GM23338 (cell line): ENCODE measurements at regions not wholly inside any gene's neighbourhood (a gene's known extent, or its start where the extent isn't known, plus 50 kb on each side); places are given as distances from the start of the nearest gene placed in this dataset.

Experiments
- ATAC-seq: fragments of 200-7000 bp; cut with Tn5 transposase; 3 replicates; pipeline ENCODE4 v1.9.1; 2020
- DNase-seq: peaks from one replicate; pipeline ENCODE4 v3.0.0-alpha.2; 2015; ENCODE audit warnings: low spot score
- H2AFZ ChIP-seq: fragments of 200-600 bp; sonication (generic); 2 replicates; pipeline ENCODE4 v1.8.0; 2016; ENCODE audit warnings: antibody characterized with exemption, mild to moderate bottlenecking, moderate library complexity
- H3F3A ChIP-seq: fragments of 200-600 bp; sonication (generic); replicated peaks from 2 replicates; pipeline ENCODE4 v1.8.0; 2017; ENCODE audit warnings: antibody characterized with exemption, mixed run types, low read depth
- H3K27ac ChIP-seq: fragments of 200-600 bp; sonication (generic); 2 replicates; pipeline ENCODE4 v1.6.1; 2016; ENCODE audit warnings: low read depth
- H3K27me3 ChIP-seq: fragments of 200-600 bp; sonication (generic); 2 replicates; pipeline ENCODE4 v1.8.0; 2016; ENCODE audit warnings: mild to moderate bottlenecking, mixed run types, moderate library complexity; ENCODE audit not compliant: insufficient read depth
- H3K36me3 ChIP-seq: fragments of 200-600 bp; sonication (generic); 2 replicates; pipeline ENCODE4 v1.8.0; 2016; ENCODE audit warnings: mild to moderate bottlenecking; ENCODE audit not compliant: insufficient read depth
- H3K4me1 ChIP-seq: fragments of 200-600 bp; sonication (generic); 2 replicates; pipeline ENCODE4 v1.8.0; 2016; ENCODE audit warnings: mild to moderate bottlenecking, moderate library complexity; ENCODE audit not compliant: insufficient read depth
- H3K4me2 ChIP-seq: fragments of 200-600 bp; sonication (generic); 2 replicates; pipeline ENCODE4 v1.7.1; 2017; ENCODE audit warnings: mixed run types
- H3K4me3 ChIP-seq: fragments of 200-600 bp; sonication (generic); 2 replicates; pipeline ENCODE4 v1.6.1; 2016; ENCODE audit warnings: mixed run types
- H3K79me2 ChIP-seq: fragments of 200-600 bp; sonication (generic); replicated peaks from 2 replicates; pipeline ENCODE4 v1.8.0; 2017; ENCODE audit warnings: mild to moderate bottlenecking; ENCODE audit not compliant: insufficient read depth
- H3K9me2 ChIP-seq: fragments of 200-600 bp; sonication (generic); 2 replicates; pipeline ENCODE4 v1.8.0; 2017; ENCODE audit not compliant: insufficient read depth
- H4K20me1 ChIP-seq: fragments of 200-600 bp; sonication (generic); replicated peaks from 2 replicates; pipeline ENCODE4 v1.8.0; 2017; ENCODE audit warnings: mild to moderate bottlenecking; ENCODE audit not compliant: insufficient read depth
- H3K27ac Mint-ChIP-seq: 2 replicates; pipeline ENCODE4 v1.8.0; 2020; ENCODE audit warnings: inconsistent platforms, mild to moderate bottlenecking, moderate library complexity, mixed read lengths
- H3K27me3 Mint-ChIP-seq: 3 replicates; pipeline ENCODE4 v1.8.0; 2022; ENCODE audit warnings: low read depth, mild to moderate bottlenecking, moderate library complexity, mixed read lengths, inconsistent platforms; ENCODE audit not compliant: insufficient read depth, poor library complexity
- H3K36me3 Mint-ChIP-seq: 3 replicates; pipeline ENCODE4 v1.8.0; 2021; ENCODE audit warnings: low read depth, mild to moderate bottlenecking, inconsistent platforms, moderate library complexity, mixed read lengths
- H3K4me1 Mint-ChIP-seq: 3 replicates; pipeline ENCODE4 v1.8.0; 2020; ENCODE audit warnings: mild to moderate bottlenecking, inconsistent platforms, mixed read lengths
- H3K4me3 Mint-ChIP-seq: 3 replicates; pipeline ENCODE4 v1.8.0; 2021; ENCODE audit warnings: moderate library complexity, mild to moderate bottlenecking, inconsistent platforms, mixed read lengths
- H3K9me3 Mint-ChIP-seq: 3 replicates; pipeline ENCODE4 v1.8.0; 2020; ENCODE audit warnings: moderate library complexity, mild to moderate bottlenecking, inconsistent platforms, mixed read lengths
- CREB1 ChIP-seq: fragments of 250-450 bp; sonication (Bioruptor Pico); IDR thresholded peaks from 2 replicates; pipeline ENCODE4 v1.5.0; 2020; ENCODE audit warnings: low read depth, mild to moderate bottlenecking, moderate library complexity
- EZH2 ChIP-seq: fragments of 200-600 bp; sonication (generic); IDR thresholded peaks from one replicate; pipeline ENCODE4 v1.8.0; 2017; ENCODE audit warnings: antibody characterized with exemption, mild to moderate bottlenecking, low read depth; ENCODE audit not compliant: unreplicated experiment
- EZH2phosphoT487 ChIP-seq: fragments of 200-600 bp; sonication (generic); IDR thresholded peaks from one replicate; pipeline ENCODE4 v1.8.1; 2018; ENCODE audit warnings: antibody characterized with exemption; ENCODE audit not compliant: unreplicated experiment
- JUNB ChIP-seq: IDR thresholded peaks from one replicate; pipeline ENCODE4 v1.6.1; 2016; ENCODE audit warnings: antibody characterized with exemption; ENCODE audit not compliant: unreplicated experiment
- NANOG ChIP-seq: IDR thresholded peaks from 2 replicates; pipeline ENCODE4 v1.6.1; 2016; ENCODE audit warnings: antibody characterized with exemption, borderline replicate concordance
- POLR2AphosphoS5 ChIP-seq: IDR thresholded peaks from 2 replicates; pipeline ENCODE4 v1.6.1; 2016; ENCODE audit warnings: antibody characterized with exemption, low read depth
- STAT1 ChIP-seq: IDR thresholded peaks from one replicate; pipeline ENCODE4 v1.6.1; 2016; ENCODE audit warnings: antibody characterized with exemption; ENCODE audit not compliant: unreplicated experiment
- ZNF114 ChIP-seq: fragments of 250-450 bp; sonication (Bioruptor Pico); IDR thresholded peaks from 2 replicates; pipeline ENCODE4 v1.5.0; 2020; ENCODE audit warnings: mild to moderate bottlenecking, moderate library complexity
- ZNF331 ChIP-seq: fragments of 250-450 bp; sonication (Bioruptor Pico); IDR thresholded peaks from 2 replicates; pipeline ENCODE4 v1.5.0; 2020; ENCODE audit warnings: low read depth, mild to moderate bottlenecking, moderate library complexity
- TF ChIP-seq, protein P1 (sequence below): IDR thresholded peaks from one replicate; pipeline ENCODE4 v1.6.1; 2018; ENCODE audit warnings: antibody characterized with exemption; ENCODE audit not compliant: unreplicated experiment
- TF ChIP-seq, protein P2 (sequence below): IDR thresholded peaks from 2 replicates; pipeline ENCODE4 v1.6.1; 2016; ENCODE audit warnings: antibody characterized with exemption
- TF ChIP-seq, protein P3 (sequence below): fragments of 250-450 bp; sonication (Bioruptor Pico); IDR thresholded peaks from 2 replicates; pipeline ENCODE4 v1.5.0; 2020; ENCODE audit warnings: mild to moderate bottlenecking, moderate library complexity
- TF ChIP-seq, protein P4 (sequence below), 2 experiments: fragments of 200-600 bp in 1 of 2; sonication (generic) in 1 of 2; conservative IDR thresholded peaks; 2 replicates each; pipeline versions ENCODE4 v1.5.1 to v1.6.1; 2016 to 2017; ENCODE audit warnings: antibody characterized with exemption in 2 of 2, low read depth in 2 of 2, mild to moderate bottlenecking in 2 of 2, moderate library complexity in 1 of 2

DNA sequence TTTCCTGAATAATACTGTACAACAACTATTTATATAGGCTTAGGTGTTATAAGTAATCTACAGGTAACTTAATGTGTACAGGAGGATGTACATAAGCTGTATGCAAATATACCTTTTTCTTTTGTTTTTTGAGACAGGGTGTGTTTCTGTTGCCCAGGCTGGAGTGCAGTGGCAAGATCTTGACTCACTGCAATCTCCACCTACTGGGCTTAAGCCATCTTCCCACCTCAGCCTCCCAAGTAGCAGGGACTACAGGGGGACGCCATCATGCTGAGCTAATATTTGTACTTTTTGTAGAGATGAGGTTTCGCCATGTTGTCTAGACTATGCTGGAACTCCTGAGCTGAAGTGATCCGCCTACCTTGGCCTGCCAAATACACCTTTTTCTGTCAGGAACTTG is 191.7 kb upstream of the ZNF217 start:
- TF ChIP-seq, protein P1, sequence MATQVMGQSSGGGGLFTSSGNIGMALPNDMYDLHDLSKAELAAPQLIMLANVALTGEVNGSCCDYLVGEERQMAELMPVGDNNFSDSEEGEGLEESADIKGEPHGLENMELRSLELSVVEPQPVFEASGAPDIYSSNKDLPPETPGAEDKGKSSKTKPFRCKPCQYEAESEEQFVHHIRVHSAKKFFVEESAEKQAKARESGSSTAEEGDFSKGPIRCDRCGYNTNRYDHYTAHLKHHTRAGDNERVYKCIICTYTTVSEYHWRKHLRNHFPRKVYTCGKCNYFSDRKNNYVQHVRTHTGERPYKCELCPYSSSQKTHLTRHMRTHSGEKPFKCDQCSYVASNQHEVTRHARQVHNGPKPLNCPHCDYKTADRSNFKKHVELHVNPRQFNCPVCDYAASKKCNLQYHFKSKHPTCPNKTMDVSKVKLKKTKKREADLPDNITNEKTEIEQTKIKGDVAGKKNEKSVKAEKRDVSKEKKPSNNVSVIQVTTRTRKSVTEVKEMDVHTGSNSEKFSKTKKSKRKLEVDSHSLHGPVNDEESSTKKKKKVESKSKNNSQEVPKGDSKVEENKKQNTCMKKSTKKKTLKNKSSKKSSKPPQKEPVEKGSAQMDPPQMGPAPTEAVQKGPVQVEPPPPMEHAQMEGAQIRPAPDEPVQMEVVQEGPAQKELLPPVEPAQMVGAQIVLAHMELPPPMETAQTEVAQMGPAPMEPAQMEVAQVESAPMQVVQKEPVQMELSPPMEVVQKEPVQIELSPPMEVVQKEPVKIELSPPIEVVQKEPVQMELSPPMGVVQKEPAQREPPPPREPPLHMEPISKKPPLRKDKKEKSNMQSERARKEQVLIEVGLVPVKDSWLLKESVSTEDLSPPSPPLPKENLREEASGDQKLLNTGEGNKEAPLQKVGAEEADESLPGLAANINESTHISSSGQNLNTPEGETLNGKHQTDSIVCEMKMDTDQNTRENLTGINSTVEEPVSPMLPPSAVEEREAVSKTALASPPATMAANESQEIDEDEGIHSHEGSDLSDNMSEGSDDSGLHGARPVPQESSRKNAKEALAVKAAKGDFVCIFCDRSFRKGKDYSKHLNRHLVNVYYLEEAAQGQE, result no peak
- no peak for TF ChIP-seq POLR2AphosphoS5
- no peak for TF ChIP-seq JUNB
- no peak for TF ChIP-seq STAT1
- no peak for TF ChIP-seq ZNF331 (CRISPR knock-in tag)
- TF ChIP-seq CREB1, result no peak
- no peak for TF ChIP-seq NANOG
- TF ChIP-seq ZNF114, result no peak
- no peak for TF ChIP-seq EZH2
- no peak for TF ChIP-seq EZH2phosphoT487
- TF ChIP-seq, protein P2, sequence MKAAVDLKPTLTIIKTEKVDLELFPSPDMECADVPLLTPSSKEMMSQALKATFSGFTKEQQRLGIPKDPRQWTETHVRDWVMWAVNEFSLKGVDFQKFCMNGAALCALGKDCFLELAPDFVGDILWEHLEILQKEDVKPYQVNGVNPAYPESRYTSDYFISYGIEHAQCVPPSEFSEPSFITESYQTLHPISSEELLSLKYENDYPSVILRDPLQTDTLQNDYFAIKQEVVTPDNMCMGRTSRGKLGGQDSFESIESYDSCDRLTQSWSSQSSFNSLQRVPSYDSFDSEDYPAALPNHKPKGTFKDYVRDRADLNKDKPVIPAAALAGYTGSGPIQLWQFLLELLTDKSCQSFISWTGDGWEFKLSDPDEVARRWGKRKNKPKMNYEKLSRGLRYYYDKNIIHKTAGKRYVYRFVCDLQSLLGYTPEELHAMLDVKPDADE, result no peak
- TF ChIP-seq, protein P3, sequence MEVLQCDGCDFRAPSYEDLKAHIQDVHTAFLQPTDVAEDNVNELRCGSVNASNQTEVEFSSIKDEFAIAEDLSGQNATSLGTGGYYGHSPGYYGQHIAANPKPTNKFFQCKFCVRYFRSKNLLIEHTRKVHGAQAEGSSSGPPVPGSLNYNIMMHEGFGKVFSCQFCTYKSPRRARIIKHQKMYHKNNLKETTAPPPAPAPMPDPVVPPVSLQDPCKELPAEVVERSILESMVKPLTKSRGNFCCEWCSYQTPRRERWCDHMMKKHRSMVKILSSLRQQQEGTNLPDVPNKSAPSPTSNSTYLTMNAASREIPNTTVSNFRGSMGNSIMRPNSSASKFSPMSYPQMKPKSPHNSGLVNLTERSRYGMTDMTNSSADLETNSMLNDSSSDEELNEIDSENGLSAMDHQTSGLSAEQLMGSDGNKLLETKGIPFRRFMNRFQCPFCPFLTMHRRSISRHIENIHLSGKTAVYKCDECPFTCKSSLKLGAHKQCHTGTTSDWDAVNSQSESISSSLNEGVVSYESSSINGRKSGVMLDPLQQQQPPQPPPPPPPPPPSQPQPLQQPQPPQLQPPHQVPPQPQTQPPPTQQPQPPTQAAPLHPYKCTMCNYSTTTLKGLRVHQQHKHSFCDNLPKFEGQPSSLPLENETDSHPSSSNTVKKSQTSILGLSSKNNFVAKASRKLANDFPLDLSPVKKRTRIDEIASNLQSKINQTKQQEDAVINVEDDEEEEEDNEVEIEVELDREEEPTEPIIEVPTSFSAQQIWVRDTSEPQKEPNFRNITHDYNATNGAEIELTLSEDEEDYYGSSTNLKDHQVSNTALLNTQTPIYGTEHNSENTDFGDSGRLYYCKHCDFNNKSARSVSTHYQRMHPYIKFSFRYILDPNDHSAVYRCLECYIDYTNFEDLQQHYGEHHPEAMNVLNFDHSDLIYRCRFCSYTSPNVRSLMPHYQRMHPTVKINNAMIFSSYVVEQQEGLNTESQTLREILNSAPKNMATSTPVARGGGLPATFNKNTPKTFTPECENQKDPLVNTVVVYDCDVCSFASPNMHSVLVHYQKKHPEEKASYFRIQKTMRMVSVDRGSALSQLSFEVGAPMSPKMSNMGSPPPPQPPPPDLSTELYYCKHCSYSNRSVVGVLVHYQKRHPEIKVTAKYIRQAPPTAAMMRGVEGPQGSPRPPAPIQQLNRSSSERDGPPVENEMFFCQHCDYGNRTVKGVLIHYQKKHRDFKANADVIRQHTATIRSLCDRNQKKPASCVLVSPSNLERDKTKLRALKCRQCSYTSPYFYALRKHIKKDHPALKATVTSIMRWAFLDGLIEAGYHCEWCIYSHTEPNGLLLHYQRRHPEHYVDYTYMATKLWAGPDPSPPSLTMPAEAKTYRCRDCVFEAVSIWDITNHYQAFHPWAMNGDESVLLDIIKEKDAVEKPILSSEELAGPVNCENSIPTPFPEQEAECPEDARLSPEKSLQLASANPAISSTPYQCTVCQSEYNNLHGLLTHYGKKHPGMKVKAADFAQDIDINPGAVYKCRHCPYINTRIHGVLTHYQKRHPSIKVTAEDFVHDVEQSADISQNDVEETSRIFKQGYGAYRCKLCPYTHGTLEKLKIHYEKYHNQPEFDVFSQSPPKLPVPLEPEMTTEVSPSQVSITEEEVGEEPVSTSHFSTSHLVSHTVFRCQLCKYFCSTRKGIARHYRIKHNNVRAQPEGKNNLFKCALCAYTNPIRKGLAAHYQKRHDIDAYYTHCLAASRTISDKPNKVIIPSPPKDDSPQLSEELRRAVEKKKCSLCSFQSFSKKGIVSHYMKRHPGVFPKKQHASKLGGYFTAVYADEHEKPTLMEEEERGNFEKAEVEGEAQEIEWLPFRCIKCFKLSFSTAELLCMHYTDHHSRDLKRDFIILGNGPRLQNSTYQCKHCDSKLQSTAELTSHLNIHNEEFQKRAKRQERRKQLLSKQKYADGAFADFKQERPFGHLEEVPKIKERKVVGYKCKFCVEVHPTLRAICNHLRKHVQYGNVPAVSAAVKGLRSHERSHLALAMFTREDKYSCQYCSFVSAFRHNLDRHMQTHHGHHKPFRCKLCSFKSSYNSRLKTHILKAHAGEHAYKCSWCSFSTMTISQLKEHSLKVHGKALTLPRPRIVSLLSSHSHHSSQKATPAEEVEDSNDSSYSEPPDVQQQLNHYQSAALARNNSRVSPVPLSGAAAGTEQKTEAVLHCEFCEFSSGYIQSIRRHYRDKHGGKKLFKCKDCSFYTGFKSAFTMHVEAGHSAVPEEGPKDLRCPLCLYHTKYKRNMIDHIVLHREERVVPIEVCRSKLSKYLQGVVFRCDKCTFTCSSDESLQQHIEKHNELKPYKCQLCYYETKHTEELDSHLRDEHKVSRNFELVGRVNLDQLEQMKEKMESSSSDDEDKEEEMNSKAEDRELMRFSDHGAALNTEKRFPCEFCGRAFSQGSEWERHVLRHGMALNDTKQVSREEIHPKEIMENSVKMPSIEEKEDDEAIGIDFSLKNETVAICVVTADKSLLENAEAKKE (CRISPR knock-in tag), result no peak
- TF ChIP-seq, protein P4, sequence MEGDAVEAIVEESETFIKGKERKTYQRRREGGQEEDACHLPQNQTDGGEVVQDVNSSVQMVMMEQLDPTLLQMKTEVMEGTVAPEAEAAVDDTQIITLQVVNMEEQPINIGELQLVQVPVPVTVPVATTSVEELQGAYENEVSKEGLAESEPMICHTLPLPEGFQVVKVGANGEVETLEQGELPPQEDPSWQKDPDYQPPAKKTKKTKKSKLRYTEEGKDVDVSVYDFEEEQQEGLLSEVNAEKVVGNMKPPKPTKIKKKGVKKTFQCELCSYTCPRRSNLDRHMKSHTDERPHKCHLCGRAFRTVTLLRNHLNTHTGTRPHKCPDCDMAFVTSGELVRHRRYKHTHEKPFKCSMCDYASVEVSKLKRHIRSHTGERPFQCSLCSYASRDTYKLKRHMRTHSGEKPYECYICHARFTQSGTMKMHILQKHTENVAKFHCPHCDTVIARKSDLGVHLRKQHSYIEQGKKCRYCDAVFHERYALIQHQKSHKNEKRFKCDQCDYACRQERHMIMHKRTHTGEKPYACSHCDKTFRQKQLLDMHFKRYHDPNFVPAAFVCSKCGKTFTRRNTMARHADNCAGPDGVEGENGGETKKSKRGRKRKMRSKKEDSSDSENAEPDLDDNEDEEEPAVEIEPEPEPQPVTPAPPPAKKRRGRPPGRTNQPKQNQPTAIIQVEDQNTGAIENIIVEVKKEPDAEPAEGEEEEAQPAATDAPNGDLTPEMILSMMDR (conservative IDR thresholded peaks at IDR 0.05; ENCODE audit: low read depth in 2 of 2), result no peak
- Mint-ChIP-seq H3K27me3 (peaks cover 6% of the 10 kb centered on the region), H3K4me3 (no peak overlapping the region), H3K27ac (no peak overlapping the region), H3K4me1 (peaks cover 32% of the 10 kb centered on the region), H3K9me3 (no peaks in the 10 kb centered on the region), H3K36me3 (no peaks in the 10 kb centered on the region)
- H3F3A ChIP-seq, result 0 out of 2 replicates have a peak, but pooled peaks cover 4% of the 10 kb centered on the region
- no peak overlapping the region for H3K27ac ChIP-seq
- H4K20me1 ChIP-seq, result no peaks in the 10 kb centered on the region
- H3K4me2 ChIP-seq, result no peak overlapping the region
- no peak overlapping the region for H3K4me3 ChIP-seq
- H3K27me3 ChIP-seq, result no peaks in the 10 kb centered on the region
- DNase-seq (no peak), ATAC-seq (no peak)
- H3K9me2 ChIP-seq, result no peaks in the 10 kb centered on the region
- H3K79me2 ChIP-seq, result no peaks in the 10 kb centered on the region
- H2AFZ ChIP-seq, result no peak overlapping the region
- H3K4me1 ChIP-seq, result peaks cover 23% of the 10 kb centered on the region
- H3K36me3 ChIP-seq, result no peaks in the 10 kb centered on the region
